Subcutaneous abdominal adipose tissue (tissue), 5 donors: ENCODE measurements at regions not wholly inside any gene's neighbourhood (a gene's known extent, or its start where the extent isn't known, plus 50 kb on each side); places are given as distances from the start of the nearest gene placed in this dataset.

ENCODE experiments used
- H3K27ac ChIP-seq: one replicate; pipeline ENCODE4 v1.7.0; 2013; ENCODE audit warnings: low read depth, mild to moderate bottlenecking, inconsistent platforms, low read length, moderate library complexity
- H3K27me3 ChIP-seq, 5 donors: one replicate each; pipeline ENCODE4 v1.7.0; 2013; ENCODE audit warnings: low read length in 5 of 5, inconsistent platforms in 1 of 5; ENCODE audit not compliant: control insufficient read depth in 5 of 5, insufficient read depth in 4 of 5
- H3K36me3 ChIP-seq, 5 donors: one replicate each; pipeline ENCODE4 v1.7.0; 2013; ENCODE audit warnings: low read length in 5 of 5; ENCODE audit not compliant: control insufficient read depth in 5 of 5, insufficient read depth in 5 of 5
- H3K4me1 ChIP-seq, 5 donors: one replicate each; pipeline ENCODE4 v1.7.0; 2013; ENCODE audit warnings: low read length in 5 of 5, mild to moderate bottlenecking in 3 of 5, moderate library complexity in 1 of 5; ENCODE audit not compliant: control insufficient read depth in 5 of 5, insufficient read depth in 5 of 5
- H3K4me3 ChIP-seq, 5 donors: one replicate each; pipeline ENCODE4 v1.7.0; 2013; ENCODE audit warnings: low read length in 5 of 5, low read depth in 1 of 5
- H3K9ac ChIP-seq, 5 donors: one replicate each; pipeline ENCODE4 v1.7.0; 2013; ENCODE audit warnings: low read length in 5 of 5, mild to moderate bottlenecking in 4 of 5, moderate library complexity in 3 of 5
- H3K9me3 ChIP-seq, 5 donors: one replicate each; pipeline ENCODE4 v1.7.0; 2013; ENCODE audit warnings: low read length in 5 of 5; ENCODE audit not compliant: control insufficient read depth in 5 of 5
- donor health status: healthy.
- donor health status: healthy.
- donor health status: healthy.
- donor health status: healthy.
- donor health status: healthy.

DNA sequence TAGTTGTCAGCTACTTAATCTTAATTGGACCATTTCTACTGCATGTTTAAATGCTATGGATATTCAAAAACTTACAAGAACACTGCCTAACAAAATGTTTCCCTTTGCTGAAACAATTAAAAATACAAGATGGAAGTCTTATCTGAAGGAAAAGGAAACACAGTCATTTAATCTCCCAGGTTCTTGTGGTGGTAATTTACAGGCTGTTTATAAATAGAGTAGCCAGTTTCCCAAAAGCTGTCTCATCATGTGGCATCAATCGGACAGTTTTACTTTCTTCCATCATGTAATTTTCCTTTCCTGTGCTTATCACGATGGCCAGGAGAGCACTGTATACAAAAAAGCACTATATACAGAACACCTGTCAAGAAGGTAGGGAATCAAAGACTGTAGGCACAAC, 368.1 kb downstream of the ZEB2 start:
- H3K9me3 ChIP-seq: no peaks in the 10 kb centered on the region

DNA sequence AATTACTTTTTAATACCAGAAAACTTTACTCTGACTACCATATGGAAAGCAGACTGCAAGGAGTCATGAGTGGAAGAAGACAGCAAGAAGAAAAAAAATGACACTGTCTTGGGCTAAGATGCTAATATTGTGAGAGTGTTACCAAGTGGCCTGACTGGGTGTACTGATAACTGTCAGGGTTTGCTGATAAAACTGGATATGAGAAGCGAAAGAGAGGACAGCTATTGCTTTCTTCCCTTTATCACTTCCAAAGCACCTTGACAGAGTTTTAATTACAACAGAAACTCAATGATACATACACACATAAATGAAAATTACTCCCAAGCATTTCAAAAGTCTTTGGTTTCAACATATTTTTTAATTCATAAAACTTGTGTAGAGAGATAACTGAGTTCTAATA, 368.5 kb downstream of the ZEB2 start:
- no peaks in the 10 kb centered on the region for H3K36me3 ChIP-seq
- peaks cover 0 to 12% (median 3%) of the 10 kb centered on the region in 5 donors for H3K4me1 ChIP-seq
- H3K27me3 ChIP-seq: no peaks in the 10 kb centered on the region
- no peak overlapping the region for H3K4me3 ChIP-seq
- no peaks in the 10 kb centered on the region for H3K9me3 ChIP-seq
- no peak overlapping the region for H3K27ac ChIP-seq
- no peak overlapping the region for H3K9ac ChIP-seq

More for the DNA sequence above, 368.1 kb downstream of the ZEB2 start:
- Histone ChIP-seq H3K9ac (no peak overlapping the region), H3K4me1 (peaks cover 0 to 9% (median 2%) of the 10 kb centered on the region in 5 donors), H3K4me3 (no peak overlapping the region), H3K27ac (no peak overlapping the region), H3K27me3 (no peaks in the 10 kb centered on the region), H3K36me3 (no peaks in the 10 kb centered on the region)

DNA sequence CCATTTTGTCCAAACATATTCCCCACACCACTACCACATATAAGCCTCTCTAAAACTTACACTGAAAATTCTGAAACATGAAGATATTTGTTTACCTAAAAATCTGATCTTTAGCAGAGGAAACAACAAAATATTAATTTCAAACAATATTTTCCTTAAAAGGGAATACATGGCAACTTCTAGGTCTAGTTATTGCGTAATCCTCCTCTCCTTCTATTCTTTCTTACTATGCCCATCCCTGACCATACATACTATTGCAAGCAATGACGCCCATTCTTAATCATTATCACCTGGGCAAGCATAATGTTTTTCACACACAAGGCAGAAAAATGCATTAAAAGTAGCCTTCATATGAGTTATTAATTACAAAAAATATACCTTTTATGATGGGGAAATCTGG, 372.6 kb downstream of the ZEB2 start:
- no peaks in the 10 kb centered on the region for H3K36me3 ChIP-seq
- no peak overlapping the region for H3K4me3 ChIP-seq
- H3K4me1 ChIP-seq: peaks cover 0 to 20% (median 9%) of the 10 kb centered on the region in 5 donors
- no peak overlapping the region for H3K27ac ChIP-seq
- H3K9ac ChIP-seq: no peak overlapping the region
- H3K9me3 ChIP-seq: no peaks in the 10 kb centered on the region
- no peaks in the 10 kb centered on the region for H3K27me3 ChIP-seq

DNA sequence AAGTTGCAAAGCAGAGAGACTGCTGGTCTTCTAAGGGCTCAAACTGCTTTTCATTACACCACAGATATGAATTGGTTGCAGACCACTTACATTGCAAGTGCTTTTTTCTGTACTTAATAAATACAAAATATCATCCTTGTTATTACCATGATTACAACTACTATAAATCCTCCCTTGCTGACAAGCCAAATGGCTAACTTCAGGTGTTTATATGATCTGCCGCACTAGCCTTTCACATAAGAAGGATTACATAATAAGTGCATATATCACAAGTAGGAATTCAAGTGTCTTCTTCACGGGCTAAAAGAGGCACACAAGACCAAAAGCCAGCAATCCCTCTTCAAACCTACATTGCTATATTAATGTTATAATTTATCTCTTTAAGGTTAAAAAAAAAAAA, 373.0 kb downstream of the ZEB2 start:
- Histone ChIP-seq H3K9me3 (no peaks in the 10 kb centered on the region), H3K27me3 (no peaks in the 10 kb centered on the region), H3K4me3 (no peak overlapping the region), H3K9ac (no peak overlapping the region), H3K4me1 (peaks cover 0 to 20% (median 9%) of the 10 kb centered on the region in 5 donors), H3K36me3 (no peaks in the 10 kb centered on the region), H3K27ac (no peak overlapping the region)

DNA sequence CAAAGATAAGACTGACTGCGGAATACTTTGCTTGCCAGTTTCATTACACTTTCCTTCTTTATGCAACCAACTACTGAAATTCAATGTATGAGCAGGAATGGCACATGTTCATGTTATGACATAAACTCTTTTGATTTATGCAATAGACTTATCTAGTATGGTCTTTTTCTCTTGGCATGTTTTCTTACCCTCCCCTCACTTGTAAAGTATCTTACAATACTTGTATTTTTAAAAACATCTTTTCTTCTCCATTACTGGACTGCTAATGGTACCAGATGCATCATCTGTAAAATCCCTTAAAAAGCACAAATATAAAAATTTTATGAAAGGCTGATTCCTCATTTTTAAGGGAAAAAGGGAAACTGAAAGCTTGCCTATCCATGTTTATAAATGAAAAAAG, 373.8 kb downstream of the ZEB2 start:
- no peak overlapping the region for H3K9ac ChIP-seq
- no peaks in the 10 kb centered on the region for H3K27me3 ChIP-seq
- H3K4me3 ChIP-seq: no peak overlapping the region
- peaks cover 0 to 20% (median 9%) of the 10 kb centered on the region in 5 donors for H3K4me1 ChIP-seq
- H3K27ac ChIP-seq: no peak overlapping the region
- peaks cover 0 to 3% (median 0%) of the 10 kb centered on the region in 5 donors for H3K36me3 ChIP-seq
- no peaks in the 10 kb centered on the region for H3K9me3 ChIP-seq

DNA sequence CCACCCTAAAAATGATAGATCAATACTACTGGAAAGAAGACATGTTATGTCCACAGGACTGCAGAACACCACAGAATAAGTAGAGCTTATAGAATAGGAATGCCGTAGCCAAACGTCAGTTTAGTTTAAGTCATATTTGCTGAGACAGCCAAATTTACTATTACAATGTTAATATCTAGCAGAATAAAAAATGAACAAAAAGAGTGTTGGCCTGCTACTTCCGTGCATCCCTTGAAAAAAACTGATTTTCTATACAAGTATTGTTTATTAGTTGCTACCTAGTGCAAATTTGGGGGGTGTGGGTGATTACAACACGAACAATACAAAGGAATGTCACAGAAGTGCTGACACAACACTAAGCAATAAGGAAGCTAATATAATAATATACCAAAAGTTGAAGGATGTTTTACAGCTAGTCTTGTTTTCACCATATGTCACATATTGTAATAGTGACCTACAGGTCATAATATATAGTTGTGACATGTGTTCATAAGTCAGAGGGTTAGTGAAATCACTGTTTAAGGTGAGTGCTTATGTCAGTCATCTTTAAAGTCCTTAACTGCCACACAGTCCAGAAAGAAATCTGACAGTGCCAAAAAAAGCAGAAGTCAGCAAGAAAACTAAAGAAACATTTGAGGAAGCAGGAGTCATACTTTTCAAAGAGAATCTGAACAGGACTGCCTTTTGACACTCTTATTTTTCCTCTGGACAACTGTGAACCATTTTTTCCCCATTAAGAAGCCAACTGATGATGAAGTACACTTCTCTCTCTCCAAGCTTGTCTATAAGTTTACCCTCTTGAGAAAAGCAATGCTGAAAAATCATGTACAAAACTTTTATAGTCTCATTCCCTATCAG, 376.4 kb downstream of the ZEB2 start:
- Histone ChIP-seq H3K4me1 (peaks cover 0 to 20% (median 9%) of the 10 kb centered on the region in 5 donors), H3K9ac (peak overlapping the region in 1 of 5 donors; percentile 6), H3K27ac (peak overlapping the region; percentile 16), H3K36me3 (peaks cover 0 to 3% (median 0%) of the 10 kb centered on the region in 5 donors), H3K27me3 (no peaks in the 10 kb centered on the region), H3K4me3 (no peak overlapping the region), H3K9me3 (no peaks in the 10 kb centered on the region)

DNA sequence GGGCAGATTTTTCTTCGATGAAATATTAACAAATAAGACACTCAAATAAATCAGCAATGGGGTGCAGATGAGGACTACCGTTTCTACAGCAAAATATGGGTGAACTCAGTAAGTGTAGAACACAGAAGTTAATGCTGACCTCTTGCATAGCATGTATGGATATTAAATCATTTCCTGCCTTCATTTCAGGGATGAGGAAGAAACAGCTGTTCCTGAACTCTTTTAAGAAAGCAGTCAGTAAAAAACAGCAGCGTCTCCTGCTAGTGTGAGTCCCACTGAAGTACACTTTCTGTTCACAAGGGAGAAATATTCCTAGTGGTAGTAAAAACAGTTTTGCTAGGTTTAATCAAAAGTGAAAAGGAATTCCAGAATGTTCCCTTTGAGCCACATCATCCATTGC, 379.0 kb downstream of the ZEB2 start:
- H3K4me1 ChIP-seq: peaks cover 0 to 16% (median 3%) of the 10 kb centered on the region in 5 donors
- H3K27me3 ChIP-seq: no peaks in the 10 kb centered on the region
- H3K27ac ChIP-seq: no peak overlapping the region
- no peak overlapping the region for H3K9ac ChIP-seq
- H3K36me3 ChIP-seq: peaks cover 0 to 3% (median 0%) of the 10 kb centered on the region in 5 donors
- H3K9me3 ChIP-seq: no peaks in the 10 kb centered on the region
- no peak overlapping the region for H3K4me3 ChIP-seq

DNA sequence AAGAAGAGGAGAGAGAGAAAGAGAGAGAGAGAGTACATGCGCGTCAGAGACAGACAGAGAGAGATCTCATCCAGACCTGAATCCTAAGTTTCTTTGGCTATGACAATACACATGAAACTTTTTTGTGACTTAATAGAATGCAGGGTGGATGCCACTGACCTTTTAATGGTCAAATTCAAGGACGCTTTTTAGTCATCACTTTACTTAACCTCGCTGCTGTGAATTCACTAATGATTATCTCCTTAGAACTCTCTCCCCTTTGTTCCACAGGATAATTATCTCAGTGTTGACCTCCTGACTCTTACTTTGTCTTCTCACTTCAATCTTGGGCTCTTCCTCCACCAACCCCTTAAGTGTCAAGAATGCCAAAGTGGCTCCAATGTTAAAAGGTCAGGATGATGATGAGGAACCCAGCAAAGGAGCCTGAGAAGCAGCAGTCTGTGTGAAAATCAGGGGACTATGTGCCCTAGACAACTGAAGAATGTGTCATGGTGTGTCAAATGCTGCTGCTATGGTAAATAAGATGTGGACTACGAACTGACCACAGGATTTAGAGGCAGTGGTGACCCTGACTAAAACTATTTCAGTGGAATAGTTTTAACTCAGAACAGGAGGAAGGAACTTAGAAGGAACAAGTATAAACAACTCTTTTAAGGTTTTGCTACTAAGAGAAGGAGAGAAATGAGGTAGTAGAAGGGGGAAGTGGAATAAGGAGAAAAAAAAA, 382.1 kb downstream of the ZEB2 start:
- no peaks in the 10 kb centered on the region for H3K9me3 ChIP-seq
- no peak overlapping the region for H3K4me3 ChIP-seq
- no peaks in the 10 kb centered on the region for H3K4me1 ChIP-seq

DNA sequence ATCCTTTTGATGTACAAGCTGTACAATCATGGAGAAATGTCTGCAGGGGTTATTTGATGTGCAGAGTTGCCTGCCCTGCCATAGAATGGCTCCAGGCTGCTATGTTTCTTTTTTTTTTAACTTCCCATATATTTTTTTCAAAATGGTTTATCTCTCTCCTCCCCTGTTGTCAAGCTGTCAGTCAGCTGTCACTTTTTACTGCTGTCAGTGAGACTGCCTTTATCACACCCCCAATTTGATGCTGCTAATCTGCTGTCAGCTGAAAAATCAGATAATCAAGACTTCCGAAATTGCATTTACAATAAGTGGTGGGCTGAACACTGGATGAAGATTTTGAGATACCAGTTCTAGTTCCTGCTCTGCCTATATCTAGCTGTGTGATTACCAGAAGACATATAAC, 382.6 kb downstream of the ZEB2 start:
- H3K27ac ChIP-seq: no peak overlapping the region

More for the DNA sequence above, 382.1 kb downstream of the ZEB2 start:
- Histone ChIP-seq H3K9ac (no peak overlapping the region), H3K36me3 (peaks cover 0 to 3% (median 0%) of the 10 kb centered on the region in 5 donors), H3K27ac (no peak overlapping the region), H3K27me3 (no peaks in the 10 kb centered on the region)

More for the DNA sequence above, 382.6 kb downstream of the ZEB2 start:
- Histone ChIP-seq H3K27me3 (no peaks in the 10 kb centered on the region), H3K36me3 (peaks cover 0 to 3% (median 0%) of the 10 kb centered on the region in 5 donors), H3K4me1 (no peaks in the 10 kb centered on the region), H3K9ac (no peak overlapping the region), H3K9me3 (no peaks in the 10 kb centered on the region), H3K4me3 (no peak overlapping the region)
